ENCODE measurements at regions not wholly inside any gene's neighbourhood (a gene's known extent, or its start where the extent isn't known, plus 50 kb on each side); places are given as distances from the start of the nearest gene placed in this dataset.

GRCh38 chr2:226336283-226336682, 463.3 kb downstream of the IRS1 start:
- TF ChIP-seq RCOR1 (IDR thresholded peaks at IDR 0.05; ENCODE audit: low read depth, low read length) (no peak), RNF2 (IDR thresholded peaks at IDR 0.05; ENCODE audit: borderline replicate concordance, low read depth) (no peak), POLR2A (IDR thresholded peaks at IDR 0.05; ENCODE audit: low read length) (no peak), CBX8 (IDR thresholded peaks at IDR 0.05) (no peak), NR3C1 (IDR thresholded peaks at IDR 0.05) (no peak), EP300 (IDR thresholded peaks at IDR 0.05) (no peak), CTCF (IDR thresholded peaks at IDR 0.05) (no peak), NPAS2 (CRISPR knock-in tag; IDR thresholded peaks at IDR 0.05; ENCODE audit: borderline replicate concordance) (no peak), MAFK (IDR thresholded peaks at IDR 0.05; ENCODE audit: partially characterized antibody) (no peak), HDAC2 (IDR thresholded peaks at IDR 0.05) (no peak), ESRRA (IDR thresholded peaks at IDR 0.05; ENCODE audit: borderline replicate concordance, low read length) (no peak), PHF8 (IDR thresholded peaks at IDR 0.05; ENCODE audit: borderline replicate concordance, low read depth) (no peak)
- TF ChIP-seq, protein P1, sequence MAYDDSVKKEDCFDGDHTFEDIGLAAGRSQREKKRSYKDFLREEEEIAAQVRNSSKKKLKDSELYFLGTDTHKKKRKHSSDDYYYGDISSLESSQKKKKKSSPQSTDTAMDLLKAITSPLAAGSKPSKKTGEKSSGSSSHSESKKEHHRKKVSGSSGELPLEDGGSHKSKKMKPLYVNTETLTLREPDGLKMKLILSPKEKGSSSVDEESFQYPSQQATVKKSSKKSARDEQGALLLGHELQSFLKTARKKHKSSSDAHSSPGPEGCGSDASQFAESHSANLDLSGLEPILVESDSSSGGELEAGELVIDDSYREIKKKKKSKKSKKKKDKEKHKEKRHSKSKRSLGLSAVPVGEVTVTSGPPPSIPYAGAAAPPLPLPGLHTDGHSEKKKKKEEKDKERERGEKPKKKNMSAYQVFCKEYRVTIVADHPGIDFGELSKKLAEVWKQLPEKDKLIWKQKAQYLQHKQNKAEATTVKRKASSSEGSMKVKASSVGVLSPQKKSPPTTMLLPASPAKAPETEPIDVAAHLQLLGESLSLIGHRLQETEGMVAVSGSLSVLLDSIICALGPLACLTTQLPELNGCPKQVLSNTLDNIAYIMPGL (CRISPR knock-in tag; IDR thresholded peaks at IDR 0.05; ENCODE audit: borderline replicate concordance): no peak
- TF ChIP-seq, protein P2, sequence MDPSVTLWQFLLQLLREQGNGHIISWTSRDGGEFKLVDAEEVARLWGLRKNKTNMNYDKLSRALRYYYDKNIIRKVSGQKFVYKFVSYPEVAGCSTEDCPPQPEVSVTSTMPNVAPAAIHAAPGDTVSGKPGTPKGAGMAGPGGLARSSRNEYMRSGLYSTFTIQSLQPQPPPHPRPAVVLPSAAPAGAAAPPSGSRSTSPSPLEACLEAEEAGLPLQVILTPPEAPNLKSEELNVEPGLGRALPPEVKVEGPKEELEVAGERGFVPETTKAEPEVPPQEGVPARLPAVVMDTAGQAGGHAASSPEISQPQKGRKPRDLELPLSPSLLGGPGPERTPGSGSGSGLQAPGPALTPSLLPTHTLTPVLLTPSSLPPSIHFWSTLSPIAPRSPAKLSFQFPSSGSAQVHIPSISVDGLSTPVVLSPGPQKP (IDR thresholded peaks at IDR 0.05; ENCODE audit: low read depth, low read length): no peak

Measured in A549 (cell line).